ENCODE measurements at regions not wholly inside any gene's neighbourhood (a gene's known extent, or its start where the extent isn't known, plus 50 kb on each side); places are given as distances from the start of the nearest gene placed in this dataset.

DNA sequence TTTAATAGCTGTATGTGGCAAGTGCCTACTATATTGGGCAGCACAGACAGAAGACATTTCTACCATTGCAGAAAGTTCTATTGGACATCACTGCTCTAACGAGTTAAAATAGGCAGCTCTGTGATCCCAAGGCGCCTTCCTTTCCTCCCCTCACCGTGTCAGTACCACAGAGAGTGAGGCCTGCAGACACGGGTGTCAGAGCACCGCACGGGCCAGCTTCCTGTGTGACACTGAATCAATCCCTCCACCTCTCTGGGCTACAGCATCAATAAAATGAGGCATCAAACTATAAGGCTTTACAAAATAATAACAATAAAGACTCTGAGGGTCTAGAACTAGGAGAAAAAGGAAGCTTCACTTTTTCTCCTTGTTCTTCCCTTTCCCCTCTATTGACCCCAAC, 246.7 kb downstream of the FOXD2 start:
- Histone ChIP-seq H3K9me2 (ENCODE audit: insufficient read depth) (no peaks in the 10 kb centered on the region), H3F3A (replicated peaks; ENCODE audit: low read depth) (no peaks in the 10 kb centered on the region), H4K20me1 (replicated peaks; ENCODE audit: insufficient read depth) (no peaks in the 10 kb centered on the region), H3K36me3 (ENCODE audit: insufficient read depth) (no peaks in the 10 kb centered on the region), H3K4me3 (no peak overlapping the region), H2AFZ (no peak overlapping the region), H3K4me2 (no peak overlapping the region), H3K4me1 (ENCODE audit: insufficient read depth) (peaks cover 39% of the 10 kb centered on the region), H3K27me3 (ENCODE audit: insufficient read depth) (no peaks in the 10 kb centered on the region), H3K79me2 (replicated peaks; ENCODE audit: insufficient read depth) (no peaks in the 10 kb centered on the region), H3K27ac (ENCODE audit: low read depth) (no peak overlapping the region)
- ATAC-seq (no peak), DNase-seq (ENCODE audit: low spot score) (no peak)
- Mint-ChIP-seq H3K9me3 (no peaks in the 10 kb centered on the region), H3K4me3 (no peak overlapping the region), H3K4me1 (peaks cover 35% of the 10 kb centered on the region), H3K27ac (no peak overlapping the region), H3K27me3 (ENCODE audit: insufficient read depth, low read depth, poor library complexity) (peaks cover 11% of the 10 kb centered on the region), H3K36me3 (ENCODE audit: low read depth) (no peaks in the 10 kb centered on the region)
- TF ChIP-seq EZH2phosphoT487 (IDR thresholded peaks at IDR 0.05; ENCODE audit: unreplicated experiment) (no peak), ZNF462 (CRISPR knock-in tag; IDR thresholded peaks at IDR 0.05) (no peak), JUNB (IDR thresholded peaks at IDR 0.05; ENCODE audit: unreplicated experiment) (no peak), CTCF (conservative IDR thresholded peaks at IDR 0.05; ENCODE audit: low read depth in 2 of 2) (no peak), POLR2AphosphoS5 (IDR thresholded peaks at IDR 0.05; ENCODE audit: low read depth) (no peak), NANOG (IDR thresholded peaks at IDR 0.05; ENCODE audit: borderline replicate concordance) (no peak), ZNF331 (CRISPR knock-in tag; IDR thresholded peaks at IDR 0.05; ENCODE audit: low read depth) (no peak), ETS1 (IDR thresholded peaks at IDR 0.05) (no peak), ZNF114 (CRISPR knock-in tag; IDR thresholded peaks at IDR 0.05) (no peak), STAT1 (IDR thresholded peaks at IDR 0.05; ENCODE audit: unreplicated experiment) (no peak), CREB1 (CRISPR knock-in tag; IDR thresholded peaks at IDR 0.05; ENCODE audit: low read depth) (no peak), EZH2 (IDR thresholded peaks at IDR 0.05; ENCODE audit: low read depth, unreplicated experiment) (no peak)
- TF ChIP-seq, protein P1, sequence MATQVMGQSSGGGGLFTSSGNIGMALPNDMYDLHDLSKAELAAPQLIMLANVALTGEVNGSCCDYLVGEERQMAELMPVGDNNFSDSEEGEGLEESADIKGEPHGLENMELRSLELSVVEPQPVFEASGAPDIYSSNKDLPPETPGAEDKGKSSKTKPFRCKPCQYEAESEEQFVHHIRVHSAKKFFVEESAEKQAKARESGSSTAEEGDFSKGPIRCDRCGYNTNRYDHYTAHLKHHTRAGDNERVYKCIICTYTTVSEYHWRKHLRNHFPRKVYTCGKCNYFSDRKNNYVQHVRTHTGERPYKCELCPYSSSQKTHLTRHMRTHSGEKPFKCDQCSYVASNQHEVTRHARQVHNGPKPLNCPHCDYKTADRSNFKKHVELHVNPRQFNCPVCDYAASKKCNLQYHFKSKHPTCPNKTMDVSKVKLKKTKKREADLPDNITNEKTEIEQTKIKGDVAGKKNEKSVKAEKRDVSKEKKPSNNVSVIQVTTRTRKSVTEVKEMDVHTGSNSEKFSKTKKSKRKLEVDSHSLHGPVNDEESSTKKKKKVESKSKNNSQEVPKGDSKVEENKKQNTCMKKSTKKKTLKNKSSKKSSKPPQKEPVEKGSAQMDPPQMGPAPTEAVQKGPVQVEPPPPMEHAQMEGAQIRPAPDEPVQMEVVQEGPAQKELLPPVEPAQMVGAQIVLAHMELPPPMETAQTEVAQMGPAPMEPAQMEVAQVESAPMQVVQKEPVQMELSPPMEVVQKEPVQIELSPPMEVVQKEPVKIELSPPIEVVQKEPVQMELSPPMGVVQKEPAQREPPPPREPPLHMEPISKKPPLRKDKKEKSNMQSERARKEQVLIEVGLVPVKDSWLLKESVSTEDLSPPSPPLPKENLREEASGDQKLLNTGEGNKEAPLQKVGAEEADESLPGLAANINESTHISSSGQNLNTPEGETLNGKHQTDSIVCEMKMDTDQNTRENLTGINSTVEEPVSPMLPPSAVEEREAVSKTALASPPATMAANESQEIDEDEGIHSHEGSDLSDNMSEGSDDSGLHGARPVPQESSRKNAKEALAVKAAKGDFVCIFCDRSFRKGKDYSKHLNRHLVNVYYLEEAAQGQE (IDR thresholded peaks at IDR 0.05; ENCODE audit: unreplicated experiment): no peak
